ENCODE measurements at regions not wholly inside any gene's neighbourhood (a gene's known extent, or its start where the extent isn't known, plus 50 kb on each side); places are given as distances from the start of the nearest gene placed in this dataset.

DNA sequence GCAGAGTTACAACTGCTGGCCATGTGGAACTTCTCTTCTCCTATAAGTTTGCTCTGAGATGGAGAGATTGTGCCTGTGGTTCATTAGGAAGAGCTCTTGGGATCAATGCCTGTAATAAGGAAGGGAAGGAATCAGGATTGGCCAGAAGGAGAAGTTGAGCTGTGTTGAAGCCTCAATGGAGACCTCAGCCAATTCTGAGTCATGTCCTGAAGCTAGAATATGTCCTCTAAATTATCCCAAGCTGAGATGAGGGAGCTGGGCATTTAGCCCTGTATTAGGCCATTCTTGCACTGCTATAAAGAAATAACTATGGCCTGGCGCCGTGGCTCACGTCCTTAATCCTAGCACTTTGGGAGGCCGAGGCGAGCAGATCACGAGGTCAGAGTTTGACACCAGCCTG, 85.4 kb upstream of the DHX15 start:
- TF ChIP-seq, protein P1, sequence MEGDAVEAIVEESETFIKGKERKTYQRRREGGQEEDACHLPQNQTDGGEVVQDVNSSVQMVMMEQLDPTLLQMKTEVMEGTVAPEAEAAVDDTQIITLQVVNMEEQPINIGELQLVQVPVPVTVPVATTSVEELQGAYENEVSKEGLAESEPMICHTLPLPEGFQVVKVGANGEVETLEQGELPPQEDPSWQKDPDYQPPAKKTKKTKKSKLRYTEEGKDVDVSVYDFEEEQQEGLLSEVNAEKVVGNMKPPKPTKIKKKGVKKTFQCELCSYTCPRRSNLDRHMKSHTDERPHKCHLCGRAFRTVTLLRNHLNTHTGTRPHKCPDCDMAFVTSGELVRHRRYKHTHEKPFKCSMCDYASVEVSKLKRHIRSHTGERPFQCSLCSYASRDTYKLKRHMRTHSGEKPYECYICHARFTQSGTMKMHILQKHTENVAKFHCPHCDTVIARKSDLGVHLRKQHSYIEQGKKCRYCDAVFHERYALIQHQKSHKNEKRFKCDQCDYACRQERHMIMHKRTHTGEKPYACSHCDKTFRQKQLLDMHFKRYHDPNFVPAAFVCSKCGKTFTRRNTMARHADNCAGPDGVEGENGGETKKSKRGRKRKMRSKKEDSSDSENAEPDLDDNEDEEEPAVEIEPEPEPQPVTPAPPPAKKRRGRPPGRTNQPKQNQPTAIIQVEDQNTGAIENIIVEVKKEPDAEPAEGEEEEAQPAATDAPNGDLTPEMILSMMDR (IDR thresholded peaks at IDR 0.05): no peak
- TF ChIP-seq POLR2A (IDR thresholded peaks at IDR 0.05): no peak
